Brain microvascular endothelial cell (primary cell): ENCODE measurements at regions not wholly inside any gene's neighbourhood (a gene's known extent, or its start where the extent isn't known, plus 50 kb on each side); places are given as distances from the start of the nearest gene placed in this dataset.
"Not testable (repeated sequence)": the region's sequence is repeated elsewhere in the genome, so short reads cannot be mapped to it uniquely, and the experiment has no call there.

Experiments used
- DNase-seq: peaks from one replicate; pipeline ENCODE4 v3.0.0-alpha.2; 2020
- H3K27ac ChIP-seq: fragments of 250-450 bp; sonication (Bioruptor Pico); 2 replicates; pipeline ENCODE4 v1.5.1; 2020; ENCODE audit warnings: mild to moderate bottlenecking, moderate library complexity
- H3K27me3 ChIP-seq: fragments of 250-450 bp; sonication (Bioruptor Pico); replicated peaks from 2 replicates; pipeline ENCODE4 v1.5.1; 2020; ENCODE audit warnings: mild to moderate bottlenecking
- H3K36me3 ChIP-seq: fragments of 250-450 bp; sonication (Bioruptor Pico); replicated peaks from 2 replicates; pipeline ENCODE4 v1.5.1; 2020; ENCODE audit warnings: mild to moderate bottlenecking
- H3K4me3 ChIP-seq: 2 replicates; pipeline ENCODE4 v1.5.1; 2011; ENCODE audit warnings: low read depth, mild to moderate bottlenecking, control low read depth, low read length, moderate library complexity
- CTCF ChIP-seq: IDR thresholded peaks from 2 replicates; pipeline ENCODE4 v1.5.1; 2011; ENCODE audit warnings: low read depth, mild to moderate bottlenecking, moderate library complexity, low read length, control low read depth, inconsistent platforms; ENCODE audit errors: missing control alignments
- in situ Hi-C: cut with HindIII; loops from 2 replicates; pipeline ENCODE4 v1.10.0; 2017; ENCODE audit warnings: low sequenced_read_pairs, low pct_ligation_motif_present

- Histone ChIP-seq H3K27me3 (no peaks in the 10 kb centered on the region), H3K4me3 (no peak overlapping the region), H3K36me3 (no peaks in the 10 kb centered on the region), H3K27ac (no peak overlapping the region)
- no peak for DNase-seq
- in situ Hi-C loops = no loop called here
- TF ChIP-seq CTCF = no peak
Observed at GRCh38 chr20:53783768-53784167, 190.1 kb upstream of the ZNF217 start.

GRCh38 chr20:53782612-53783246 is 189.1 kb upstream of the ZNF217 start:
- DNase-seq = no peak
- H3K36me3 ChIP-seq = no peaks in the 10 kb centered on the region
- no peak overlapping the region for H3K27ac ChIP-seq
- no peaks in the 10 kb centered on the region for H3K27me3 ChIP-seq
- no peak for TF ChIP-seq CTCF
- in situ Hi-C loops = no loop called here
- no peak overlapping the region for H3K4me3 ChIP-seq

GRCh38 chr20:53779822-53780221 is 186.2 kb upstream of the ZNF217 start:
- Histone ChIP-seq H3K4me3 (no peak overlapping the region), H3K27ac (no peak overlapping the region), H3K27me3 (no peaks in the 10 kb centered on the region), H3K36me3 (no peaks in the 10 kb centered on the region)
- no peak for TF ChIP-seq CTCF
- in situ Hi-C loops = no loop called here
- DNase-seq = no peak

GRCh38 chr20:53778736-53779135 is 185.1 kb upstream of the ZNF217 start:
- H3K27ac ChIP-seq = no peak overlapping the region

GRCh38 chr20:53778041-53778516 is 184.4 kb upstream of the ZNF217 start:
- Histone ChIP-seq H3K36me3 (no peaks in the 10 kb centered on the region), H3K4me3 (no peak overlapping the region), H3K27ac (no peak overlapping the region), H3K27me3 (no peaks in the 10 kb centered on the region)
- no peak for TF ChIP-seq CTCF
- no peak for DNase-seq
- in situ Hi-C loops = no loop called here

More at GRCh38 chr20:53778736-53779135, 185.1 kb upstream of the ZNF217 start:
- Histone ChIP-seq H3K27me3 (no peaks in the 10 kb centered on the region), H3K36me3 (no peaks in the 10 kb centered on the region), H3K4me3 (no peak overlapping the region)
- TF ChIP-seq CTCF = no peak
- in situ Hi-C loops = no loop called here
- DNase-seq = no peak

GRCh38 chr20:53777402-53777801 is 183.8 kb upstream of the ZNF217 start:
- in situ Hi-C loops, H3K4me3 ChIP-seq: not testable (repeated sequence)

More at GRCh38 chr20:53777402-53777801, 183.8 kb upstream of the ZNF217 start:
- H3K36me3 ChIP-seq, H3K27ac ChIP-seq, DNase-seq, H3K27me3 ChIP-seq: not testable (repeated sequence)
